Effector memory CD4-positive, alpha-beta T cell (primary cell): ENCODE measurements at regions not wholly inside any gene's neighbourhood (a gene's known extent, or its start where the extent isn't known, plus 50 kb on each side); places are given as distances from the start of the nearest gene placed in this dataset.
A peak's percentile ranks its signal among the peaks of the same experiment; 100 is the strongest.

Source experiments
- DNase-seq, 3 donors: peaks; one replicate each; pipeline ENCODE4 v3.0.0-alpha.2; 2020
- H3K27ac ChIP-seq: 2 replicates; pipeline ENCODE4 v1.7.0; 2013; ENCODE audit warnings: mild to moderate bottlenecking, low read length, moderate library complexity; ENCODE audit not compliant: insufficient read depth, poor library complexity, severe bottlenecking
- H3K27me3 ChIP-seq: replicated peaks from 2 replicates; pipeline ENCODE4 v1.7.0; 2013; ENCODE audit warnings: mild to moderate bottlenecking, low read length; ENCODE audit not compliant: insufficient read depth, control insufficient read depth, poor library complexity, severe bottlenecking
- H3K36me3 ChIP-seq: 2 replicates; pipeline ENCODE4 v1.7.0; 2013; ENCODE audit warnings: mild to moderate bottlenecking, low read length, moderate library complexity; ENCODE audit not compliant: control insufficient read depth, insufficient read depth
- H3K4me1 ChIP-seq: 2 replicates; pipeline ENCODE4 v1.7.0; 2013; ENCODE audit warnings: low read length, mild to moderate bottlenecking; ENCODE audit not compliant: control insufficient read depth, insufficient read depth, poor library complexity, severe bottlenecking
- H3K4me3 ChIP-seq: 2 replicates; pipeline ENCODE4 v1.7.0; 2013; ENCODE audit warnings: low read length, low read depth, mild to moderate bottlenecking; ENCODE audit not compliant: insufficient read depth, poor library complexity, severe bottlenecking
- H3K9me3 ChIP-seq: 2 replicates; pipeline ENCODE4 v1.7.0; 2013; ENCODE audit warnings: mild to moderate bottlenecking, low read length, moderate library complexity; ENCODE audit not compliant: control insufficient read depth

DNA sequence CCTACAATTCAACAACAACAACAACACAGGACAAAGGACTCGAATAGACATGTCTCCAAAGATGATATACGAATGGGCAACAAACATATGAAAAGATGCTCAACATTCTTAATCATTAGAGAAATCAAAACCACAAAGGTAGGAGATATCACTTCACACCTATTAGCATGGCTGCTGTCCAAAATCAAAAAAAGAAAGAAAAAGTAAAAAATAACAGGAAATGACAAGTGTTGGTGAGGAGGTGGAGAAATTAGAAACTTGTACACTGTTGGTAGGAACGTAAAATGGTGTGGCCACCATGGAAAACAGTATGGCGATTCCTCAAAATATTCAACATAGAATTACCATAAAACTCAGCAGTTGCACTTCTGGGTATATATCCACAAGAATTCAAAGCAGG, 312.3 kb upstream of the STT3B start:
- H3K4me3 ChIP-seq, result no peak overlapping the region
- no peaks in the 10 kb centered on the region for H3K27me3 ChIP-seq
- no peaks in the 10 kb centered on the region for H3K36me3 ChIP-seq
- no peak for DNase-seq
- no peaks in the 10 kb centered on the region for H3K9me3 ChIP-seq
- peaks cover 50% of the 10 kb centered on the region for H3K4me1 ChIP-seq
- H3K27ac ChIP-seq, result no peak overlapping the region

- no peaks in the 10 kb centered on the region for H3K9me3 ChIP-seq
- H3K27ac ChIP-seq, result no peak overlapping the region
- no peaks in the 10 kb centered on the region for H3K27me3 ChIP-seq
- peaks cover 75% of the 10 kb centered on the region for H3K4me1 ChIP-seq
- DNase-seq, result no peak
- no peak overlapping the region for H3K4me3 ChIP-seq
- H3K36me3 ChIP-seq, result no peaks in the 10 kb centered on the region
Measured at GRCh38 chr3:31223278-31223677, 309.4 kb upstream of the STT3B start.

GRCh38 chr3:31224936-31225335, 307.8 kb upstream of the STT3B start:
- Histone ChIP-seq H3K4me1 (peaks cover 77% of the 10 kb centered on the region), H3K9me3 (no peaks in the 10 kb centered on the region), H3K27ac (no peak overlapping the region), H3K4me3 (no peak overlapping the region), H3K27me3 (no peaks in the 10 kb centered on the region), H3K36me3 (no peaks in the 10 kb centered on the region)
- no peak for DNase-seq

DNA sequence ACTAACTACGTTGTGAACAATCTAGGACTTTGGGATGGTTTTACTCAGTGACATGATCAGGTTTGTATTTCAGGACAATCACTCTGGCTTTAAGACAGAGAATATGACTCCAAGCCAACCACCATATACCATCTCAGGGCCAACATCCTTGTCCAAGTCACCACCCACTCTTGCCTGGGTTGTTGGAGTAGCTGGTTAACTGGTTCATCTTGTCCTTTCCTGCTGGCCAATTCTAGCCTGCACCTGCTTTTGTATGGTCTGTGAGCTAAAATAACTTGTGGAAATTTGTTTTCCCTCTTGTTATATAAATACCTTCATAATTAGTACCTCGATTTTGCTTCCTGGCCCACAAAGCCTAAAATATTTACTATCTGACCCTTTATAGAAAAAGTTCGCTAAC, 306.8 kb upstream of the STT3B start:
- DNase-seq, result no peak
- H3K27me3 ChIP-seq, result no peaks in the 10 kb centered on the region
- H3K27ac ChIP-seq, result peak overlapping the region; percentile 59
- H3K4me1 ChIP-seq, result peaks cover 78% of the 10 kb centered on the region
- H3K9me3 ChIP-seq, result no peaks in the 10 kb centered on the region
- no peak overlapping the region for H3K4me3 ChIP-seq
- no peaks in the 10 kb centered on the region for H3K36me3 ChIP-seq

GRCh38 chr3:31226346-31226745, 306.4 kb upstream of the STT3B start:
- Histone ChIP-seq H3K36me3 (no peaks in the 10 kb centered on the region), H3K27ac (peak overlapping the region; percentile 59), H3K4me3 (no peak overlapping the region), H3K27me3 (no peaks in the 10 kb centered on the region), H3K4me1 (peaks cover 80% of the 10 kb centered on the region), H3K9me3 (no peaks in the 10 kb centered on the region)
- peak in 1 of 3 donors; percentile 13 for DNase-seq

DNA sequence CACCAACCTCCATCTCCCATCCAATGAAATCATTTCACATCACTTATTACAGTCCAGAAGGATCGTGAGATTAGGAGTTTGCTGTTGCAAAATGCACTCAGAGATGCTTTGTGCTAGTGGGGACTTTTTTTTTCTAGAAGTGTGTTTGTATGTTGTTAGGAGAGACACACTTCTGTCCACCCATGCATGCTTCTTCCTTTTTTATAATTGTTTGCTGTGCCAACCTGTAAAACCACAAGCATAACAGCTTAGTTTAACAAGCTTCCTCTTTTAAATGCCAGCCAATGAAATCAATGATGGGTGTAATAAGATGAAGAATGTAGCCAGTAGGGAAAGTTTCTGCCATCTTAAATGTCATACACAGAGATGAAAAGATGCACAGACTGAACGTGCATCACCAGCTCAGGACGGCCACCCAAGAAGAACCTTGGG, 305.6 kb upstream of the STT3B start:
- peak overlapping the region; percentile 59 for H3K27ac ChIP-seq

GRCh38 chr3:31230425-31231223, 302.1 kb upstream of the STT3B start:
- H3K9me3 ChIP-seq, result no peaks in the 10 kb centered on the region
- no peak for DNase-seq
- no peak overlapping the region for H3K27ac ChIP-seq
- H3K4me1 ChIP-seq, result peaks cover 68% of the 10 kb centered on the region
- no peaks in the 10 kb centered on the region for H3K27me3 ChIP-seq
- peak overlapping the region; percentile 4 for H3K4me3 ChIP-seq
- no peaks in the 10 kb centered on the region for H3K36me3 ChIP-seq

More for the DNA sequence above, 305.6 kb upstream of the STT3B start:
- no peaks in the 10 kb centered on the region for H3K9me3 ChIP-seq
- no peak overlapping the region for H3K4me3 ChIP-seq
- H3K36me3 ChIP-seq, result no peaks in the 10 kb centered on the region
- H3K4me1 ChIP-seq, result peaks cover 83% of the 10 kb centered on the region
- DNase-seq, result no peak
- H3K27me3 ChIP-seq, result no peaks in the 10 kb centered on the region

GRCh38 chr3:31232055-31233025, 300.4 kb upstream of the STT3B start:
- Histone ChIP-seq H3K9me3 (no peaks in the 10 kb centered on the region), H3K4me1 (peaks cover 51% of the 10 kb centered on the region), H3K4me3 (no peak overlapping the region), H3K36me3 (no peaks in the 10 kb centered on the region), H3K27me3 (no peaks in the 10 kb centered on the region), H3K27ac (no peak overlapping the region)
- no peak for DNase-seq

DNA sequence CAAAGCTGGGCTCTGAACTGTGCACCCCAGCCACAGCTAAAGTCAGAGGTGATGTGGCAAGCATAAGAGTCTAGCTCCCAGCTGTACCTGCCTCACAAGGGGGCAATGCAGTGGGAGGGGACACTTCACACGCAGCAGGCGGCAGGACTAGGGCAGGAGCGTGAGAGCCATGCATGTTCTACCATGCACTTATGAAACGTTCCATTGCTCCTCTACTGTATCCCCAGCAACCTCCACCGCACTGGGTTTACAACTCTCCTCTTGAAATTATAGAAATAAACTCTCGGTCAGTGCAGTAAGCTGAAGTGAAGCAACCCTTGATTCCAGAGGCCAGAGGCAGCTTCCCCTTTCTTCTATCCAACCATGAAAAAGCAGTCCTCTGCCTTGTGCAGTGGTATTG, 298.6 kb upstream of the STT3B start:
- H3K27ac ChIP-seq, result no peak overlapping the region
- no peaks in the 10 kb centered on the region for H3K27me3 ChIP-seq
- no peak for DNase-seq
- no peaks in the 10 kb centered on the region for H3K36me3 ChIP-seq
- no peaks in the 10 kb centered on the region for H3K9me3 ChIP-seq
- no peak overlapping the region for H3K4me3 ChIP-seq
- peaks cover 38% of the 10 kb centered on the region for H3K4me1 ChIP-seq
